Kidney (tissue), 13 donors: ENCODE measurements at regions not wholly inside any gene's neighbourhood (a gene's known extent, or its start where the extent isn't known, plus 50 kb on each side); places are given as distances from the start of the nearest gene placed in this dataset.

ENCODE experiments used
- DNase-seq, 5 donors: peaks; one replicate each; pipeline ENCODE4 v3.0.0-alpha.2; 2013 to 2020
- FAIRE-seq: peaks from 2 replicates; lab custom pipeline; 2012; peaks lifted over from hg19 to GRCh38; lab: Jason Lieb, UNC
- H3K27ac ChIP-seq, 2 donors: one replicate each; pipeline ENCODE4 v1.7.0; 2013; ENCODE audit warnings: low read depth in 2 of 2, low read length in 2 of 2, inconsistent platforms in 1 of 2
- H3K27me3 ChIP-seq: one replicate; pipeline ENCODE4 v1.7.1; 2013; ENCODE audit warnings: low read length, inconsistent platforms; ENCODE audit not compliant: control insufficient read depth, insufficient read depth
- H3K36me3 ChIP-seq, 3 donors: one replicate each; pipeline versions ENCODE4 v1.7.0 to v1.7.1; 2013; ENCODE audit warnings: low read length in 3 of 3, control low read depth in 1 of 3, inconsistent platforms in 1 of 3; ENCODE audit not compliant: insufficient read depth in 3 of 3, control insufficient read depth in 2 of 3
- H3K4me1 ChIP-seq, 3 donors: one replicate each; pipeline versions ENCODE4 v1.7.0 to v1.7.1; 2013; ENCODE audit warnings: low read length in 3 of 3, inconsistent platforms in 1 of 3, low read depth in 1 of 3; ENCODE audit not compliant: control insufficient read depth in 2 of 3, insufficient read depth in 2 of 3
- H3K4me3 ChIP-seq, 3 donors: one replicate each; pipeline versions ENCODE4 v1.7.0 to v1.8.1; 2013; ENCODE audit warnings: low read length in 3 of 3, control low read depth in 1 of 3, inconsistent platforms in 1 of 3
- H3K9ac ChIP-seq, 3 donors: one replicate each; pipeline versions ENCODE4 v1.7.0 to v1.7.1; 2013; ENCODE audit warnings: low read length in 3 of 3, control low read depth in 1 of 3, inconsistent platforms in 1 of 3
- H3K9me3 ChIP-seq, 3 donors: one replicate each; pipeline versions ENCODE4 v1.7.0 to v1.7.1; 2013; ENCODE audit warnings: low read length in 3 of 3, control low read depth in 1 of 3, inconsistent platforms in 1 of 3; ENCODE audit not compliant: control insufficient read depth in 2 of 3, insufficient read depth in 1 of 3
- intact Hi-C: fragments of 100-400 bp; cut with DNase I; formaldehyde crosslinking; loops from one replicate; pipeline ENCODE4 v1.11.1; 2022
- TF ChIP-seq, protein P1 (sequence below): IDR thresholded peaks from 3 replicates; pipeline ENCODE4 v1.5.1; 2012; ENCODE audit warnings: mild to moderate bottlenecking, moderate library complexity, borderline replicate concordance; ENCODE audit not compliant: insufficient read depth; ENCODE audit errors: extremely low read depth
- donor health status: control.
- donor health status: control.
- donor health status: control.
- donor health status: control.
- donor health status: control.
- donor health status: DM: yes; HTN: yes; CAD: no.
- donor health status: Normal renal cell carcinoma (clear cell type).

DNA sequence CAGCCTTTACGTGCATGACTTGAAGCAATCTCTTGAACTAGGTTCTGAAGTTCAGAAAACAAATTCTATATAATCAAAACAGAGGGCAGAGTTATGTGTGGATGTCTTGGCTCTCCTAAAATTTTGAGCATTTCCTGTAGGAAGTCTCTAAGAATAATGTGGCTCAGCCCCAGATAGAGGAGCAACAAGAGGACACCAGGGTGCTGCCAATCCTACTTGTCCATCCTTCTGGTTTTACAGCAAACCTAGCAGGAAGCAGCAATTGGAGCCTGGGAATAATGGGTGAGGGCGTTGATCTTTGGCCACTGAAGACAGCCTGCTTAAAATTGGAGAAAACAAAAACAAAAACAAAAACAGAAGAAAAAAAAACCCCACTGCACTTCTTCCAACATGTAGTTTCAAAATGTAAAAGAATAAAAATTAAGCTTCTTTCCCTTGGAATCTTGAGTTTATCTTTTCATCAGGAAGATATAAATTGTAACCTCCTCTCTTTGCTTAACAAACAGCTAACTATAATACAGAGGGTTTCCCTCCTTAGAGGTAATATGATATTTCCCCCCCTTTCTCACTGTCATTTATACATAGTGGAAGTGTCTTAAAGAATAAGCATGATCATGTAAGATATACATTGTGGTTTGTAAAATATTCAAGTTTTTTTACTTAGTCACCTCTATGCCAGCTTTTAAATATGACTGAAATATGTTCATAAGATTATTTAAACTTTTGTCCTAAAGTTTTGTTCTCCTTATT is 130.6 kb downstream of the FBXO8 start:
- FAIRE-seq, result no peak
- no peak overlapping the region for H3K27ac ChIP-seq
- intact Hi-C loops, result no loop called here

DNA sequence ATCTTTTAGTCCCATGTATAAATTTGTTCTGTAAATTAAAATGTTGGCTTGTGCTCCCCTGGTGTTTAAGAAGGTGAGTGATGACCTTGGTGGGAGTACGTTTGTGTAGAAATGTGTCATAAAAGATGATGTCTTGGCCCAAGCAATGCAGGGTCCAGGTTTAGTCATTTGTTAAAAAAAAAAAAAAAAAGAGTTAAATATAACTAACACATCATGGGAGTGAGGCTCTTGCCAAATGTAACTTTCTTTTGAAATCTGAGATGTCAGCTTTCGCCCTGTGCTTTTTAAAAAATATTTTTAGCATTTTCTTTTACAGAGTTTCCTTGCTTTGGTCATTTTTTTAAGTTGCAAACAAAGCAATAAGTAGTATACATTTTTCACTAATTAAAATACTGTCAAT is 135.6 kb downstream of the FBXO8 start:
- Histone ChIP-seq H3K27me3 (no peaks in the 10 kb centered on the region), H3K4me1 (no peaks in the 10 kb centered on the region), H3K27ac (no peak overlapping the region), H3K4me3 (no peak overlapping the region), H3K9ac (no peak overlapping the region), H3K36me3 (no peaks in the 10 kb centered on the region), H3K9me3 (no peaks in the 10 kb centered on the region)
- TF ChIP-seq, protein P1, sequence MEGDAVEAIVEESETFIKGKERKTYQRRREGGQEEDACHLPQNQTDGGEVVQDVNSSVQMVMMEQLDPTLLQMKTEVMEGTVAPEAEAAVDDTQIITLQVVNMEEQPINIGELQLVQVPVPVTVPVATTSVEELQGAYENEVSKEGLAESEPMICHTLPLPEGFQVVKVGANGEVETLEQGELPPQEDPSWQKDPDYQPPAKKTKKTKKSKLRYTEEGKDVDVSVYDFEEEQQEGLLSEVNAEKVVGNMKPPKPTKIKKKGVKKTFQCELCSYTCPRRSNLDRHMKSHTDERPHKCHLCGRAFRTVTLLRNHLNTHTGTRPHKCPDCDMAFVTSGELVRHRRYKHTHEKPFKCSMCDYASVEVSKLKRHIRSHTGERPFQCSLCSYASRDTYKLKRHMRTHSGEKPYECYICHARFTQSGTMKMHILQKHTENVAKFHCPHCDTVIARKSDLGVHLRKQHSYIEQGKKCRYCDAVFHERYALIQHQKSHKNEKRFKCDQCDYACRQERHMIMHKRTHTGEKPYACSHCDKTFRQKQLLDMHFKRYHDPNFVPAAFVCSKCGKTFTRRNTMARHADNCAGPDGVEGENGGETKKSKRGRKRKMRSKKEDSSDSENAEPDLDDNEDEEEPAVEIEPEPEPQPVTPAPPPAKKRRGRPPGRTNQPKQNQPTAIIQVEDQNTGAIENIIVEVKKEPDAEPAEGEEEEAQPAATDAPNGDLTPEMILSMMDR, result no peak
- no peak for FAIRE-seq
- no peak for DNase-seq
- intact Hi-C loops, result no loop called here

More for the DNA sequence above, 130.6 kb downstream of the FBXO8 start:
- TF ChIP-seq, protein P1, result no peak
- no peak overlapping the region for H3K9ac ChIP-seq
- no peaks in the 10 kb centered on the region for H3K9me3 ChIP-seq
- no peaks in the 10 kb centered on the region for H3K4me1 ChIP-seq
- no peaks in the 10 kb centered on the region for H3K27me3 ChIP-seq
- H3K36me3 ChIP-seq, result no peaks in the 10 kb centered on the region
- DNase-seq, result no peak
- no peak overlapping the region for H3K4me3 ChIP-seq

DNA sequence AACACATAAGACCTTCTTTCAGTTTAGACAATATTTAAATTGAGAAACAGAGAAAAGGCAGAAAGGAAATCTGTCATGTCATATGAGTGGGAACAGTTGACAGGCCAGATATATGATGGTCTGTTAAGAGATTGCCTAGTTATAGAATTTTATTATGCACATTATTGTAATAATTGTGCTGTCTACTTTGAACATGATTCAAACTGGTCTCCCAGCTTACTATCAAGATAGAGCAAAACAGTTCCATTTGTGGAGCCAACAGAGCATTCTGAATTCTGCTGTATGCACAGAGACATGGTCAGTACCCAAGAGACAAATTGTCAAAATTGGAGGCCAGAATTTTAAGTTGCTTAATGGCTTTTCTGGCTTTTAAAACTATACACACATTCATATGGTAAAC is 139.4 kb downstream of the FBXO8 start:
- Histone ChIP-seq H3K36me3 (no peaks in the 10 kb centered on the region), H3K9me3 (no peaks in the 10 kb centered on the region), H3K9ac (no peak overlapping the region), H3K4me1 (no peaks in the 10 kb centered on the region), H3K4me3 (no peak overlapping the region), H3K27me3 (no peaks in the 10 kb centered on the region), H3K27ac (no peak overlapping the region)
- intact Hi-C loops, result no loop called here
- DNase-seq, result no peak
- TF ChIP-seq, protein P1, result no peak
- no peak for FAIRE-seq
